ELF-1 (cell line): ENCODE measurements at regions not wholly inside any gene's neighbourhood (a gene's known extent, or its start where the extent isn't known, plus 50 kb on each side); places are given as distances from the start of the nearest gene placed in this dataset.
A peak's percentile ranks its signal among the peaks of the same experiment; 100 is the strongest.

ENCODE experiments used
- DNase-seq: peaks from one replicate; pipeline ENCODE4 v3.0.0-alpha.2; 2016; ENCODE audit warnings: low read depth, low spot score

GRCh38 chr4:178387756-178388155, 945.5 kb upstream of the AGA start:
- DNase-seq, result no peak

- peak; percentile 16 for DNase-seq
These were observed 953.6 kb upstream of the AGA start for GRCh38 chr4:178395798-178396197.

DNA sequence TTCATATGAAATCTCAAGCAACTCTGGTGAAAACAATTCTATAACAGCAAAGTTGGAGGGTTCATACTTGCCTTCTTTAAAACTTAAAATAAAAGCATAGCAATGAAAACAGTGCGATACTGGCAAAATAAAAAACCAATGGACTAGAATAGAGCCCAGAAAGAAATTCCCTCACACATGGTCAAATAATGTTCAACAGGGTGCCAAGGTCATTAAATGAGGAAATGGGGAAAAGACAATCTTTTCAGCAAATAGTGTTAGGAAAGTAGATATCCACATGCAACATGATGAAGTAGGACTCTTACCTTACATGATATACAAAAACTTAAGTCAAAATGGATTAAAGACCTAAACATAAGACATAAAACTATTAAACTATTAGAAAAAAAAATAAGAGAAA, 970.2 kb upstream of the AGA start:
- DNase-seq, result no peak

GRCh38 chr4:178414042-178414441, 971.8 kb upstream of the AGA start:
- no peak for DNase-seq

DNA sequence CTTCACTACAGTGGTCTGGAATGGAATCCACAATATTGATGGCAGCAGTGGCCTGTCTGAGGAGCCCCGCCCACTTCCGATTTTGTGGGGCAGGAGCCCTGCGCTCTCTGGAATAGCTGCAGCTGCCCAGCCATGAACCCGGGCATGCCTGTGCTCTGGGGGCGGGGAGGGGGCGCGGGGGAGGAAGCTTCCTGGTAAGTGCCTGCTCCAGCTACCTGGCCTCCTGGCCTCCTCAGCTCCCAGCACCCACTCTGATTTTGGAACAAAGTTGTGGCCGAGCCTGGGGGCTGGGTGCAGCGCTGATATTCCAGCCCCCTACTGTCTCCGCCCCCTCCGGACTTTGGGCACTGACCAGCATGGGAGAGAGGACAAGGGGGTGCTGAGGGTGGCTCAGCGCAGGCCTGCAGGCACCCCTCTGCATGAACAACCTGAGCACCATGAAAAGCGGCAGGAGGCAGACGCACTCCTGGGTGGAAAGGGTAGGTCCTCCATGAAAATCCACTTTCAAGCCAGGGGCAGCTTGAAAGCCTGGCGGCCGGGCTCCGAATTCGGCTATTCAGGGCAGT, 972.7 kb upstream of the AGA start:
- DNase-seq, result no peak

DNA sequence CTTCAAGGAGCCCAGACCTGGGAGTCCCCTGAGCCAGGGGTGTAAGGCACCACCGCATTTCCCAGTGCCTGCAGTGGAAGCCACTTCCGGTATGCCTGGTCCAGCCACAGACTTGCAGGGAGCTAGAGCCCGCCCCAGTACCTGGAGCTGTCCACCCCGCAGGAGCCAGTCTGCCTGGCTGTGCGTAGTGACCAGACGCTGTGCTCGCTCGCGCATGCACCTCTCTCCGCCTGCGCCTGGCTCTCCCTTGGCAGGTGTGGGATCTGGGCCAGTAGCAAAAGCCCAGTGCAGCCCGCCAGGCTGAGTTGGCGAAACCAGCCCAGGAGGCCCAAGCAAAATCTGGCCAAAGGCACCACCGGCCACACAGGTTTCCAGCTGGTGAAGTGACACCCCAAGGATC, 973.7 kb upstream of the AGA start:
- DNase-seq, result no peak

DNA sequence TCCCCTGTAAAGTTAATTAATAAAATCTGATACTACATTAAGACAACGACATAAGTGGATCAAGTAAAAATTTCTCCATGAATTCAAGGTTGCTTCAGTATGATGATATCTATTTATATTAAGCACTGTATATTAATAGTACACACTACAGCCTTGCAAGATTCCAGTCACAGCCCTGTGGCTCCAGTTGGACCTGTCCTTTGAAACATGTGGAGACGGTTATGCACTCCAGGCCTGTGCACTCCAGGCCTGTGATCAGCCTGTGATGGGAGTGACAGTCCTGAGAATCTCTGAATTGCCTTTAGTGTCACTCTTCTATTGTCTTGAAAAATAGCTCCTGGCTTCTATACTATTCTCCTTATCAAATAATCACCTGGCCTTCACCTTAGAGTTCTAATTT, 981.1 kb upstream of the AGA start:
- DNase-seq, result no peak

DNA sequence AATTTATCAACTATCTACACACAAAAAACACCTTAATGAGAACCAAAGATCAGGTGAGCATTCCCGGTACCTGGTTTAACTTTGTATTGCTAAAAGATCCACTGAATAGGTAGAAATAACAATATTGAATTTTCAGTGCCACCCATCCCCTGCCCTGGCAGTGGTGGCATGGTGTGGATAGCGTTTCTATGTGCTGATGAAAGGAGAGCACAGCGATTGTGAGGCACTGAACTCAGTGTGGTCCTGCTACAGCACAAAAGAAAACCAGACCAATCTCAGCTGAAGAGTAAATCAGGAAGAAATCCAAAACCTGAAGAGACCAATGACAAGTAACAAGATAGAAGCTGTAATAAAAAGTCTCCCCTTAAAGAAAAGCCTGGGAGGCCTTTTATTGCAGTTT, 984.6 kb upstream of the AGA start:
- no peak for DNase-seq

DNA sequence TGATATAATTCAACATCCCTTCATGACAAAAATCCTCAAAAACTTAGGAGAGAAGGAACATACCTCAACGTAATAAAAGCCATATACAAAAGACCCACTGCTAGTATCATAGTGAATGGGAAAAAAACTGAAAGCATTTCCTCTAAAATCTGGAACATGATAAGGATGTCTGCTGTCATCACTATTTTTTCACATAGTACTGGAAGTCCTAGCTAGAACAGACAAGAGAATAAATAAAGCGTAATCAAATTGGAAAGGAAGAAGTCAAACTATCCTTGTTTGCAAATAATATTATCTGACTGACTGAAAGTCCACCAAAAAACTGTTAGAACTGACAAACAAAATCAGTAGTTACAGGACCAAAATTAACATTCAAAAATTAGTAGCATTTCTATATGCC, 985.4 kb upstream of the AGA start:
- DNase-seq, result no peak

- DNase-seq, result no peak
These were observed 1006.3 kb upstream of the AGA start for GRCh38 chr4:178448372-178449035.

- no peak for DNase-seq
These were observed 1008.4 kb upstream of the AGA start for GRCh38 chr4:178450614-178451013.

DNA sequence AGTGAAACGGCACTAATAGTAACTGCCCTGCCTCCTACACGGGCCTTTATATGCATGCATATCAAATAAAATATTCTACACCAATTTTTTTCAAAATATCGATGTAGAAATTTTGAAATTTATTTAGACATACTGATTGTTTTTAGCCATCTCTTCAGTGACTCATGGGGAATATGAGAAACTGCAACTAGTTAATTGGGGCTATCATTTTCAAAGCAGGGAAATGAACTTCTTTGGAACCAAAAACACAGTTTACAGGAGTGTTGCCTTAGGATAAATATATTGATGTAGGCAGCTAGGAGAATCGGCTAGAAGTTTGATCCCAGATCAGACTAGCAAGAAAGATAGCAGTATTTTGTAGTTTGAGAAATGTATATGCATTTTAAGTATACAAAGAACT, 1010.8 kb upstream of the AGA start:
- DNase-seq, result no peak

DNA sequence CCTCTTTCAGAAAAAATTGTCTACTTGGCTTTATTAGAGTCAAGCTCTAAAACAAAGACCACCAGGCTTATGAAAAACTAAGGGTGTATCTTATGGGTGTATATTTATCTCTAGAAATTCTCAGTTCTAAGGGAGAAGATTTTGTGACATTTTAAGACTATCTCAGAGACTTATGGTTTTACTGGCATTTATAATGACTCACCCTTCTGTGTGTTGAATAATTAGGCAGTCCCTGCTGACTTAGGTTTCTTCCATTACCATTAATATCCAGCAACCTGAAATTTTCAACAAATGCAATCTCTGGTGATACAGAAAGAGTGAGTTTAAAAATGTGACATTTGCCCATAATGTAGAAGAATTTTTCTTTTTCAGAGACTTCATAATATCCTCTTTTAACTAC, 1015.0 kb upstream of the AGA start:
- DNase-seq, result no peak

- DNase-seq, result peak; percentile 4
These were observed 1020.5 kb upstream of the AGA start for GRCh38 chr4:178462710-178463109.

GRCh38 chr4:178463747-178464146, 1021.5 kb upstream of the AGA start:
- DNase-seq, result no peak

DNA sequence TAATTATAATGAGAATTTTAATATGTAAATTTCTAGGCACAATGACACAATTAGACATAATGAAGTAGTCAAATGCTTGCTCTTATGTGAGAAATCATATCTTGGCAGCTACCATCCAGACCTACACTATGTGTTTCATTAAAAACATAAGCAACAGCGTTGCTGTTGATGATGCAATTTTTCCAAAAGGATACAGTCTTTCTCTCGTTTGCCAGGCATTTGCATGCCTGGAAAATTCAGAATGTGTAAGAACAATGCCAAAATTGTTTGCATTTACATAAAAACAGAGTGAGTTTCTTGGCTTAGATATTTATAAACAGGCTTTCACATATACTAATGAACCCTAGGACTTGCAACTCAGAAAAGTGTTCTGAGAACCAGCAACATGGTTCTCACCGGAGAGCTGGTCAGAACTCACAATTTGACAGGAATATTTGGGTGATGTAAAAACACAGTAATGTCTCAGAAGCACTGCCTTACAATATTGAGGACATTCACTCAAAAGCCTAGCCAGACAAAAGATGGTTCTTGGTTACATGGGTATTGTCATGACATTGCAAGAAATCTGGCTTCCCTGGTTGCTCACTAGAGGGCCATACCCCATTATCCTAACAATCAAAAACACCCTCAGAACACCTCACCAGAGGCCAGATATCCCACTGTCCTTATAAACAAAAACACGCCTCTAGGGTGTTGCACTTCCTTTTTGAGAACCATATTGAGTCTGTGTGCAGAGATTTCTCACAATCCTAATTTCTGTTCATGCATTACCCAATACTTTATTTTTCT, 1029.0 kb upstream of the AGA start:
- DNase-seq, result peak; percentile 4

DNA sequence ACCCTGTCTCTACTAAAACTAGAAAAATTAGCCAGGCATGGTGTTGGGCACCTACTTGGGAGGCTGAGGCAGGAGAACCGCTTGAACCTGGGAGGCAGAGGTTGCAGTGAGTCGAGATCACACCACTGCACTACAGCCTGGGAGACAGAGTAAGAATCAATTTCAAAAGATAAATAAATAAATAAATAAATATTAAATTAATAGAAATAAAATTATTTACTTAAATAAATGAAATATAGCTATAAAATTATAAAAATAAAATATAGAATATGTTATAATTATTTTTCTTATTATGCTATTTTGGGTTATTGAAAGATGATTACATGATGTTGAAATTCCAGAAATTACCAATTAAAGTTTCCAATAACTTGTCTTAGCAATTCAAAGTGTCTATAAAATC, 1029.8 kb upstream of the AGA start:
- no peak for DNase-seq

GRCh38 chr4:178480105-178480504, 1037.9 kb upstream of the AGA start:
- no peak for DNase-seq

GRCh38 chr4:178480881-178481280, 1038.6 kb upstream of the AGA start:
- no peak for DNase-seq

- DNase-seq, result no peak
These were observed 1039.3 kb upstream of the AGA start for GRCh38 chr4:178481564-178481963.

- DNase-seq, result no peak
These were observed 1080.8 kb upstream of the AGA start for GRCh38 chr4:178523038-178523437.

DNA sequence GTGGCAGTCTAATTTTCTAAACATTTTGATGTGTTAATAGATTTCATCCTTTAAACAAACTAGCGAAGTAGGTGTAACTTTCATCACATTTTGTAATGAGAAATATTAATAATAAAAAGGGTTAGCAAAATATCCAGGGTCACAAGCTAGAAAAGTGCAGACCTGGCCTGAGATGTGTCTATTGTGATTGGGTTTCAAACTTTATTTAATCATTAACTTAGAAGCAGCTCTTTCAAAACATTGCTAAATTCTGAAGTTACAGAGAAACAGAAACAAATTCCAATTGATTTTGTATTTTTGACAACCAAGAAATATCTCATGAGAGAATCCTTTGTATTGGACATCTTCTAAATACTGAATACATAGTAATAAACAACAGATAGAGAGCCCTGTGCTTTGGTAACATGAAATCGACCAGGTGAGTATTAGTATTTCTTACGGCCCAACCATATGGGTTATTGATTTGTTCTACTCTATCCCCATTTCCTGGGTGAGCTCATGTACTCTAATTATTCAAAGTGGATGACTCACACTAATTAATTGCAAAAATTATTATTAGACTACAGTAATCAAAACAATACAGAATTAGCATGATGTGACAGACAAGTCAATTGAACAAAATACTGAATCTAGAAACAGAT, 1093.8 kb upstream of the AGA start:
- no peak for DNase-seq

DNA sequence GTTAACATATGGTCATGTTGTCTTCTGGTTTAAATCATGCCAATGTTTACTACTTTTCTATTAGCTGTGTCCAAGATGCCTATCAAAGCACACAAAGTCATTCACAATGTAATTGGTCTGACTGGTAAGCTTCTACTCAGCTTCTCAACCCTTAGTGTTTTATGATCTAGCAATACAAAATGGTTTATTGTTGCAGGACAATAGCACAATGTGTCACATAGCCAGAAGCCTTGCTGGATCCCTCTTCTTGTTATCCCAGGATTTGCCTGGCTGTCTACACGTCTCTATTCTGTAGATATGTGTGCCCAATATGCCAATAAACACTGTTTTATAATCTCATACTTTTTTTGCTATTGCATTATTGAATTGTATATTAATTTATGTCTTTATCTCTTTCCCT, 1111.0 kb upstream of the AGA start:
- no peak for DNase-seq
